ENCODE measurements at regions not wholly inside any gene's neighbourhood (a gene's known extent, or its start where the extent isn't known, plus 50 kb on each side); places are given as distances from the start of the nearest gene placed in this dataset.

- TF ChIP-seq CTCF (IDR thresholded peaks at IDR 0.05) (no peak), POLR2A (IDR thresholded peaks at IDR 0.05) (no peak)
Measured at GRCh38 chr12:127115468-127116035, 1151.4 kb upstream of the TMEM132C start.

Measured in heart left ventricle (tissue), 13 donors.